ENCODE measurements at regions not wholly inside any gene's neighbourhood (a gene's known extent, or its start where the extent isn't known, plus 50 kb on each side); places are given as distances from the start of the nearest gene placed in this dataset.

DNA sequence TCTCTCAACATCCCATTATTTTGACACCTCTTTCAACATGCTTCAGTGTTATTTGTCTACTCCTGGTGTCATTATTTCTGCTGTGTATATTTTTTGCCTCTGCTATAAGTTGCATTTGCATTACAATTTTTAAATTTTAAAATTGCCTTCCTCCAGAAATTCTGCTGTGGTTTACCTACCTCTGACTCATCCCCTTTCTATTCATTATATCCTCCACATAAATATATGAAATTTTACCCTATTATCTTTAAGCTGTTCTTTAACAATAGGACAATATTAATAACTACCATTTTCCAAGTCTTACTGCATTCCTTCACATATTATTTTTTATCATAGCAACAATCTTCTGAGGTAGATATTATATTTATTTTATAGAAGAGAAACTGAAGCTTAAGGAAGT is 178.1 kb upstream of the NRIP1 start:
- no peak for TF ChIP-seq ZFP3 (CRISPR knock-in tag; IDR thresholded peaks at IDR 0.05)
- no peak for TF ChIP-seq ZC3H10 (CRISPR knock-in tag; IDR thresholded peaks at IDR 0.05)
- no peak for TF ChIP-seq ZNF70 (CRISPR knock-in tag; IDR thresholded peaks at IDR 0.05)
- TF ChIP-seq, protein P1, sequence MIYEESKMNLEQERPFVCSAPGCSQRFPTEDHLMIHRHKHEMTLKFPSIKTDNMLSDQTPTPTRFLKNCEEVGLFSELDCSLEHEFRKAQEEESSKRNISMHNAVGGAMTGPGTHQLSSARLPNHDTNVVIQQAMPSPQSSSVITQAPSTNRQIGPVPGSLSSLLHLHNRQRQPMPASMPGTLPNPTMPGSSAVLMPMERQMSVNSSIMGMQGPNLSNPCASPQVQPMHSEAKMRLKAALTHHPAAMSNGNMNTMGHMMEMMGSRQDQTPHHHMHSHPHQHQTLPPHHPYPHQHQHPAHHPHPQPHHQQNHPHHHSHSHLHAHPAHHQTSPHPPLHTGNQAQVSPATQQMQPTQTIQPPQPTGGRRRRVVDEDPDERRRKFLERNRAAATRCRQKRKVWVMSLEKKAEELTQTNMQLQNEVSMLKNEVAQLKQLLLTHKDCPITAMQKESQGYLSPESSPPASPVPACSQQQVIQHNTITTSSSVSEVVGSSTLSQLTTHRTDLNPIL (CRISPR knock-in tag; IDR thresholded peaks at IDR 0.05; ENCODE audit: low read depth) = no peak
- TF ChIP-seq RARB (CRISPR knock-in tag; IDR thresholded peaks at IDR 0.05) = no peak
- TF ChIP-seq, protein P2, sequence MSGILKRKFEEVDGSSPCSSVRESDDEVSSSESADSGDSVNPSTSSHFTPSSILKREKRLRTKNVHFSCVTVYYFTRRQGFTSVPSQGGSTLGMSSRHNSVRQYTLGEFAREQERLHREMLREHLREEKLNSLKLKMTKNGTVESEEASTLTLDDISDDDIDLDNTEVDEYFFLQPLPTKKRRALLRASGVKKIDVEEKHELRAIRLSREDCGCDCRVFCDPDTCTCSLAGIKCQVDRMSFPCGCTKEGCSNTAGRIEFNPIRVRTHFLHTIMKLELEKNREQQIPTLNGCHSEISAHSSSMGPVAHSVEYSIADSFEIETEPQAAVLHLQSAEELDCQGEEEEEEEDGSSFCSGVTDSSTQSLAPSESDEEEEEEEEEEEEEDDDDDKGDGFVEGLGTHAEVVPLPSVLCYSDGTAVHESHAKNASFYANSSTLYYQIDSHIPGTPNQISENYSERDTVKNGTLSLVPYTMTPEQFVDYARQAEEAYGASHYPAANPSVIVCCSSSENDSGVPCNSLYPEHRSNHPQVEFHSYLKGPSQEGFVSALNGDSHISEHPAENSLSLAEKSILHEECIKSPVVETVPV (CRISPR knock-in tag; IDR thresholded peaks at IDR 0.05) = no peak
- TF ChIP-seq, protein P3, sequence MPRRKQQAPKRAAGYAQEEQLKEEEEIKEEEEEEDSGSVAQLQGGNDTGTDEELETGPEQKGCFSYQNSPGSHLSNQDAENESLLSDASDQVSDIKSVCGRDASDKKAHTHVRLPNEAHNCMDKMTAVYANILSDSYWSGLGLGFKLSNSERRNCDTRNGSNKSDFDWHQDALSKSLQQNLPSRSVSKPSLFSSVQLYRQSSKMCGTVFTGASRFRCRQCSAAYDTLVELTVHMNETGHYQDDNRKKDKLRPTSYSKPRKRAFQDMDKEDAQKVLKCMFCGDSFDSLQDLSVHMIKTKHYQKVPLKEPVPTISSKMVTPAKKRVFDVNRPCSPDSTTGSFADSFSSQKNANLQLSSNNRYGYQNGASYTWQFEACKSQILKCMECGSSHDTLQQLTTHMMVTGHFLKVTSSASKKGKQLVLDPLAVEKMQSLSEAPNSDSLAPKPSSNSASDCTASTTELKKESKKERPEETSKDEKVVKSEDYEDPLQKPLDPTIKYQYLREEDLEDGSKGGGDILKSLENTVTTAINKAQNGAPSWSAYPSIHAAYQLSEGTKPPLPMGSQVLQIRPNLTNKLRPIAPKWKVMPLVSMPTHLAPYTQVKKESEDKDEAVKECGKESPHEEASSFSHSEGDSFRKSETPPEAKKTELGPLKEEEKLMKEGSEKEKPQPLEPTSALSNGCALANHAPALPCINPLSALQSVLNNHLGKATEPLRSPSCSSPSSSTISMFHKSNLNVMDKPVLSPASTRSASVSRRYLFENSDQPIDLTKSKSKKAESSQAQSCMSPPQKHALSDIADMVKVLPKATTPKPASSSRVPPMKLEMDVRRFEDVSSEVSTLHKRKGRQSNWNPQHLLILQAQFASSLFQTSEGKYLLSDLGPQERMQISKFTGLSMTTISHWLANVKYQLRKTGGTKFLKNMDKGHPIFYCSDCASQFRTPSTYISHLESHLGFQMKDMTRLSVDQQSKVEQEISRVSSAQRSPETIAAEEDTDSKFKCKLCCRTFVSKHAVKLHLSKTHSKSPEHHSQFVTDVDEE (CRISPR knock-in tag; IDR thresholded peaks at IDR 0.05) = no peak
- TF ChIP-seq, protein P4, sequence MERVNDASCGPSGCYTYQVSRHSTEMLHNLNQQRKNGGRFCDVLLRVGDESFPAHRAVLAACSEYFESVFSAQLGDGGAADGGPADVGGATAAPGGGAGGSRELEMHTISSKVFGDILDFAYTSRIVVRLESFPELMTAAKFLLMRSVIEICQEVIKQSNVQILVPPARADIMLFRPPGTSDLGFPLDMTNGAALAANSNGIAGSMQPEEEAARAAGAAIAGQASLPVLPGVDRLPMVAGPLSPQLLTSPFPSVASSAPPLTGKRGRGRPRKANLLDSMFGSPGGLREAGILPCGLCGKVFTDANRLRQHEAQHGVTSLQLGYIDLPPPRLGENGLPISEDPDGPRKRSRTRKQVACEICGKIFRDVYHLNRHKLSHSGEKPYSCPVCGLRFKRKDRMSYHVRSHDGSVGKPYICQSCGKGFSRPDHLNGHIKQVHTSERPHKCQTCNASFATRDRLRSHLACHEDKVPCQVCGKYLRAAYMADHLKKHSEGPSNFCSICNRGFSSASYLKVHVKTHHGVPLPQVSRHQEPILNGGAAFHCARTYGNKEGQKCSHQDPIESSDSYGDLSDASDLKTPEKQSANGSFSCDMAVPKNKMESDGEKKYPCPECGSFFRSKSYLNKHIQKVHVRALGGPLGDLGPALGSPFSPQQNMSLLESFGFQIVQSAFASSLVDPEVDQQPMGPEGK (CRISPR knock-in tag; IDR thresholded peaks at IDR 0.05; ENCODE audit: borderline replicate concordance) = no peak
- no peak for TF ChIP-seq ZNF565 (CRISPR knock-in tag; conservative IDR thresholded peaks at IDR 0.05; ENCODE audit: low read depth)
- no peak for TF ChIP-seq GLIS3 (CRISPR knock-in tag; IDR thresholded peaks at IDR 0.05)
- no peak for TF ChIP-seq PPARA (CRISPR knock-in tag; IDR thresholded peaks at IDR 0.05; ENCODE audit: borderline replicate concordance)
- no peak for TF ChIP-seq ZFP30 (CRISPR knock-in tag; IDR thresholded peaks at IDR 0.05)

All from SK-N-SH treated with all-trans-retinoic acid at 6 μM for 48 hours (cell line).